ENCODE measurements at regions not wholly inside any gene's neighbourhood (a gene's known extent, or its start where the extent isn't known, plus 50 kb on each side); places are given as distances from the start of the nearest gene placed in this dataset.
A peak's percentile ranks its signal among the peaks of the same experiment; 100 is the strongest.

- DNase-seq (no peak), ATAC-seq (no peak)
- intact Hi-C loops (cut with DNase I) = no loop called here
These were observed 53.1 kb downstream of the ATXN3L start for GRCh38 chrX:13266641-13267345.

GRCh38 chrX:13265549-13266132 is 54.2 kb downstream of the ATXN3L start:
- intact Hi-C loops (cut with DNase I) = no loop called here
- ATAC-seq = no peak

GRCh38 chrX:13265111-13265510 is 54.7 kb downstream of the ATXN3L start:
- DNase-seq = no peak
- intact Hi-C loops (cut with DNase I) = no loop called here
- no peak for ATAC-seq

More at GRCh38 chrX:13265549-13266132, 54.2 kb downstream of the ATXN3L start:
- no peak for DNase-seq

- DNase-seq (no peak), ATAC-seq (no peak)
- intact Hi-C loops (cut with DNase I) = no loop called here
These were observed 56.1 kb downstream of the ATXN3L start for GRCh38 chrX:13263560-13264251.

GRCh38 chrX:13261348-13261747 is 58.5 kb downstream of the ATXN3L start:
- intact Hi-C loops (cut with DNase I) = no loop called here
- DNase-seq = no peak
- ATAC-seq = no peak

GRCh38 chrX:13260598-13260997 is 59.3 kb downstream of the ATXN3L start:
- intact Hi-C loops (cut with DNase I) = no loop called here
- ATAC-seq (no peak), DNase-seq (no peak)

- DNase-seq = no peak
- ATAC-seq = no peak
- intact Hi-C loops (cut with DNase I) = no loop called here
These were observed 61.1 kb downstream of the ATXN3L start for GRCh38 chrX:13258725-13259124.

GRCh38 chrX:13258052-13258444 is 61.8 kb downstream of the ATXN3L start:
- ATAC-seq (no peak), DNase-seq (no peak)
- intact Hi-C loops (cut with DNase I) = no loop called here

- intact Hi-C loops (cut with DNase I) = no loop called here
- DNase-seq (no peak), ATAC-seq (no peak)
These were observed 62.4 kb downstream of the ATXN3L start for GRCh38 chrX:13257223-13258051.

- intact Hi-C loops (cut with DNase I) = no loop called here
- ATAC-seq (no peak), DNase-seq (no peak)
These were observed 63.2 kb downstream of the ATXN3L start for GRCh38 chrX:13256603-13257002.

GRCh38 chrX:13254870-13255269 is 65.0 kb downstream of the ATXN3L start:
- intact Hi-C loops (cut with DNase I) = no loop called here
- DNase-seq = no peak
- ATAC-seq = no peak

- ATAC-seq (peak; percentile 23 to 31), DNase-seq (no peak)
- intact Hi-C loops (cut with DNase I) = no loop called here
These were observed 65.6 kb downstream of the ATXN3L start for GRCh38 chrX:13254076-13254785.

GRCh38 chrX:13253223-13253622 is 66.6 kb downstream of the ATXN3L start:
- no peak for DNase-seq
- intact Hi-C loops (cut with DNase I) = no loop called here
- no peak for ATAC-seq

- intact Hi-C loops (cut with DNase I) = no loop called here
- DNase-seq (no peak), ATAC-seq (peak in 1 of 2 donors; percentile 16)
These were observed 67.1 kb downstream of the ATXN3L start for GRCh38 chrX:13252726-13253125.

- ATAC-seq = peak; percentile 87 to 89
- DNase-seq = peak; percentile 23
- intact Hi-C loops (cut with DNase I) = no loop called here
These were observed 68.8 kb downstream of the ATXN3L start for GRCh38 chrX:13250826-13251580.

GRCh38 chrX:13248867-13249486 is 70.9 kb downstream of the ATXN3L start:
- intact Hi-C loops (cut with DNase I) = no loop called here
- DNase-seq (no peak), ATAC-seq (peak in 1 of 2 donors; percentile 22)

GRCh38 chrX:13239272-13239671 is 80.6 kb downstream of the ATXN3L start:
- DNase-seq = peak; percentile 20

GRCh38 chrX:13235930-13236329 is 83.9 kb downstream of the ATXN3L start:
- DNase-seq = no peak
- intact Hi-C loops (cut with DNase I) = no loop called here
- ATAC-seq = no peak

More at GRCh38 chrX:13239272-13239671, 80.6 kb downstream of the ATXN3L start:
- no peak for ATAC-seq
- intact Hi-C loops (cut with DNase I) = no loop called here

Data from left cardiac atrium (tissue), 4 donors.